GM13976 (cell line): ENCODE measurements at regions not wholly inside any gene's neighbourhood (a gene's known extent, or its start where the extent isn't known, plus 50 kb on each side); places are given as distances from the start of the nearest gene placed in this dataset.
A peak's percentile ranks its signal among the peaks of the same experiment; 100 is the strongest.
"Not testable (repeated sequence)": the region's sequence is repeated elsewhere in the genome, so short reads cannot be mapped to it uniquely, and the experiment has no call there.

ENCODE experiments used
- DNase-seq: peaks from one replicate; pipeline ENCODE4 v3.0.0; 2012; ENCODE audit warnings: low spot score
- CTCF ChIP-seq: IDR thresholded peaks from 2 replicates; pipeline ENCODE4 v1.5.1; 2012; ENCODE audit warnings: borderline replicate concordance, mild to moderate bottlenecking; ENCODE audit not compliant: insufficient read depth; ENCODE audit errors: extremely low read depth, missing control alignments, control extremely low read depth
- in situ Hi-C: fragments of 300-500 bp; cut with MboI; formaldehyde crosslinking; loops from one replicate; pipeline ENCODE4 v1.12.0; 2022; ENCODE audit warnings: low sequenced_read_pairs, mixed read lengths, inconsistent platforms; ENCODE audit not compliant: unreplicated experiment

GRCh38 chr2:92072461-92073035, 2798.7 kb upstream of the TEKT4 start:
- peak; percentile 1 for DNase-seq
- no peak for TF ChIP-seq CTCF
- in situ Hi-C loops: no loop called here

- peak; percentile 1 for DNase-seq
- TF ChIP-seq CTCF: no peak
- in situ Hi-C loops: no loop called here
Measured at GRCh38 chr2:92073036-92073814, 2798.0 kb upstream of the TEKT4 start.

- no peak for TF ChIP-seq CTCF
- DNase-seq: peak; percentile 2
- in situ Hi-C loops: no loop called here
Measured at GRCh38 chr2:92073815-92074548, 2797.2 kb upstream of the TEKT4 start.

GRCh38 chr2:92074549-92074898, 2796.7 kb upstream of the TEKT4 start:
- peak; percentile 0 for DNase-seq
- in situ Hi-C loops: no loop called here
- no peak for TF ChIP-seq CTCF

GRCh38 chr2:92075363-92075762, 2795.9 kb upstream of the TEKT4 start:
- DNase-seq, in situ Hi-C loops: not testable (repeated sequence)
